NB4 (cell line): ENCODE measurements at regions not wholly inside any gene's neighbourhood (a gene's known extent, or its start where the extent isn't known, plus 50 kb on each side); places are given as distances from the start of the nearest gene placed in this dataset.

ENCODE experiments used
- MAX ChIP-seq: IDR thresholded peaks from 2 replicates; pipeline ENCODE4 v1.6.1; 2011; ENCODE audit warnings: low read depth, low read length
- MYC ChIP-seq: IDR thresholded peaks from 2 replicates; pipeline ENCODE4 v1.6.1; 2011; ENCODE audit warnings: low read depth, low read length
- POLR2A ChIP-seq: IDR thresholded peaks from 2 replicates; pipeline ENCODE4 v1.6.1; 2011; ENCODE audit warnings: mild to moderate bottlenecking; ENCODE audit not compliant: insufficient read length; ENCODE audit errors: extremely low read depth
- TF ChIP-seq, protein P1 (sequence below): IDR thresholded peaks from one replicate; pipeline ENCODE4 v1.5.1; 2012; ENCODE audit warnings: low read depth, low read length

DNA sequence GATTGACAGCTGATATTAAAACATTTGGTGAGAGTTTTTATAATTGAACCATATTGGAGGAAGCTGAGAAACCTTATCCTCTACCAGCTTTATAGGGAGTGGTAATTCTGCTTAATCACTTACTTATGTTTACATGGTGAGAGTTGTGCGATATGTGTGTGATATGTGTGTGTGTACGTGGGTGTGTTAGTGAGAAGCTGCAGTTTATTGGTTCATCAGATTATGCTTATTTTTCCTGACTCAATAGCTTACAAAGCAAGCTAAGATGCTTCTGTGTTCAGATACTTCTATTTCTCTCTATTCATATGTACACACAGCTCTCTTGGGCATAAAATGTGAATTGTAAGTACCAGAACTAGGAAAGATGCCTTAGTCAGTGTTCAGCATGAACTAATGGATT is 343.7 kb downstream of the GRIA2 start:
- no peak for TF ChIP-seq POLR2A
- TF ChIP-seq, protein P1, sequence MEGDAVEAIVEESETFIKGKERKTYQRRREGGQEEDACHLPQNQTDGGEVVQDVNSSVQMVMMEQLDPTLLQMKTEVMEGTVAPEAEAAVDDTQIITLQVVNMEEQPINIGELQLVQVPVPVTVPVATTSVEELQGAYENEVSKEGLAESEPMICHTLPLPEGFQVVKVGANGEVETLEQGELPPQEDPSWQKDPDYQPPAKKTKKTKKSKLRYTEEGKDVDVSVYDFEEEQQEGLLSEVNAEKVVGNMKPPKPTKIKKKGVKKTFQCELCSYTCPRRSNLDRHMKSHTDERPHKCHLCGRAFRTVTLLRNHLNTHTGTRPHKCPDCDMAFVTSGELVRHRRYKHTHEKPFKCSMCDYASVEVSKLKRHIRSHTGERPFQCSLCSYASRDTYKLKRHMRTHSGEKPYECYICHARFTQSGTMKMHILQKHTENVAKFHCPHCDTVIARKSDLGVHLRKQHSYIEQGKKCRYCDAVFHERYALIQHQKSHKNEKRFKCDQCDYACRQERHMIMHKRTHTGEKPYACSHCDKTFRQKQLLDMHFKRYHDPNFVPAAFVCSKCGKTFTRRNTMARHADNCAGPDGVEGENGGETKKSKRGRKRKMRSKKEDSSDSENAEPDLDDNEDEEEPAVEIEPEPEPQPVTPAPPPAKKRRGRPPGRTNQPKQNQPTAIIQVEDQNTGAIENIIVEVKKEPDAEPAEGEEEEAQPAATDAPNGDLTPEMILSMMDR, result no peak
- no peak for TF ChIP-seq MAX
- TF ChIP-seq MYC, result no peak
